H1 (cell line): ENCODE measurements at regions not wholly inside any gene's neighbourhood (a gene's known extent, or its start where the extent isn't known, plus 50 kb on each side); places are given as distances from the start of the nearest gene placed in this dataset.
"Not testable (repeated sequence)": the region's sequence is repeated elsewhere in the genome, so short reads cannot be mapped to it uniquely, and the experiment has no call there.

Source experiments
- BACH1 ChIP-seq: IDR thresholded peaks from 2 replicates; pipeline ENCODE4 v1.6.1; 2012; ENCODE audit warnings: low read length, improper control_type of control experiment
- BRCA1 ChIP-seq: IDR thresholded peaks from 2 replicates; pipeline ENCODE4 v1.6.1; 2012; ENCODE audit warnings: low read depth, low read length, improper control_type of control experiment
- CBX8 ChIP-seq: fragments of 300-800, 300-1000 bp; sonication (generic); IDR thresholded peaks from 2 replicates; pipeline ENCODE4 v1.7.1; 2016; ENCODE audit warnings: low read depth, low read length, borderline replicate concordance
- CTCF ChIP-seq, 3 experiments: IDR thresholded peaks; 1 replicate in 2 of 3; 2 replicates in 1 of 3; pipeline versions ENCODE4 v1.5.1 to v1.6.1; 2011; ENCODE audit warnings: low read length in 3 of 3, mild to moderate bottlenecking in 3 of 3, inconsistent platforms in 2 of 3, low read depth in 1 of 3, moderate library complexity in 1 of 3; ENCODE audit not compliant: insufficient read depth in 1 of 3; ENCODE audit errors: control extremely low read depth in 1 of 3
- EGR1 ChIP-seq: IDR thresholded peaks from 2 replicates; pipeline ENCODE4 v1.6.1; 2011; ENCODE audit warnings: low read depth, low read length, borderline replicate concordance
- EZH2 ChIP-seq: fragments of 200-600 bp; sonication (generic); IDR thresholded peaks from 2 replicates; pipeline ENCODE4 v1.7.1; 2012; ENCODE audit warnings: low read depth, mild to moderate bottlenecking, moderate library complexity, low read length, inconsistent platforms; ENCODE audit not compliant: severe bottlenecking
- FOSL1 ChIP-seq: IDR thresholded peaks from 2 replicates; pipeline ENCODE4 v1.6.1; 2011; ENCODE audit warnings: mild to moderate bottlenecking, low read depth, low read length, moderate library complexity; ENCODE audit not compliant: insufficient read depth
- MAX ChIP-seq: IDR thresholded peaks from 2 replicates; pipeline ENCODE4 v1.6.1; 2012; ENCODE audit warnings: inconsistent platforms
- PHF8 ChIP-seq: fragments of 200-600 bp; sonication (generic); conservative IDR thresholded peaks from 2 replicates; pipeline ENCODE4 v1.7.1; 2012; ENCODE audit warnings: low read depth, mild to moderate bottlenecking, inconsistent platforms, low read length, moderate library complexity
- POLR2AphosphoS5 ChIP-seq: IDR thresholded peaks from 2 replicates; pipeline ENCODE4 v1.6.1; 2011; ENCODE audit warnings: low read depth, low read length
- SP1 ChIP-seq: IDR thresholded peaks from 2 replicates; pipeline ENCODE4 v1.6.1; 2011; ENCODE audit warnings: low read depth, low read length
- TEAD4 ChIP-seq: IDR thresholded peaks from 2 replicates; pipeline ENCODE4 v1.6.1; 2012; ENCODE audit warnings: low read depth, low read length, inconsistent platforms, mixed read lengths
- YY1 ChIP-seq: IDR thresholded peaks from 2 replicates; pipeline ENCODE4 v1.6.1; 2011; ENCODE audit warnings: low read depth, mild to moderate bottlenecking, low read length
- TF ChIP-seq, protein P1 (sequence below): IDR thresholded peaks from 2 replicates; pipeline ENCODE4 v1.6.1; 2011; ENCODE audit warnings: low read depth, mild to moderate bottlenecking, low read length; ENCODE audit not compliant: insufficient read depth

- TF ChIP-seq BRCA1; SP1; FOSL1; PHF8; TEAD4; POLR2AphosphoS5; CTCF (IDR thresholded peaks at IDR 0.05; ENCODE audit: control extremely low read depth in 1 of 3, insufficient read depth in 1 of 3, low read depth in 1 of 3, low read length in 3 of 3); BACH1; MAX; YY1; EGR1; CBX8; EZH2: not testable (repeated sequence)
- TF ChIP-seq, protein P1, sequence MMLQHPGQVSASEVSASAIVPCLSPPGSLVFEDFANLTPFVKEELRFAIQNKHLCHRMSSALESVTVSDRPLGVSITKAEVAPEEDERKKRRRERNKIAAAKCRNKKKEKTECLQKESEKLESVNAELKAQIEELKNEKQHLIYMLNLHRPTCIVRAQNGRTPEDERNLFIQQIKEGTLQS, result not testable (repeated sequence)
Observed at GRCh38 chr16:46387720-46388119, 233.5 kb downstream of the SHCBP1 start.
